Inflammatory macrophage treated with lipopolysaccharide for 4 hours (primary cell): ENCODE measurements at regions not wholly inside any gene's neighbourhood (a gene's known extent, or its start where the extent isn't known, plus 50 kb on each side); places are given as distances from the start of the nearest gene placed in this dataset.
"Not testable (repeated sequence)": the region's sequence is repeated elsewhere in the genome, so short reads cannot be mapped to it uniquely, and the experiment has no call there.

Source experiments
- DNase-seq: peaks from one replicate; pipeline ENCODE4 v3.0.0-alpha.2; 2020

DNA sequence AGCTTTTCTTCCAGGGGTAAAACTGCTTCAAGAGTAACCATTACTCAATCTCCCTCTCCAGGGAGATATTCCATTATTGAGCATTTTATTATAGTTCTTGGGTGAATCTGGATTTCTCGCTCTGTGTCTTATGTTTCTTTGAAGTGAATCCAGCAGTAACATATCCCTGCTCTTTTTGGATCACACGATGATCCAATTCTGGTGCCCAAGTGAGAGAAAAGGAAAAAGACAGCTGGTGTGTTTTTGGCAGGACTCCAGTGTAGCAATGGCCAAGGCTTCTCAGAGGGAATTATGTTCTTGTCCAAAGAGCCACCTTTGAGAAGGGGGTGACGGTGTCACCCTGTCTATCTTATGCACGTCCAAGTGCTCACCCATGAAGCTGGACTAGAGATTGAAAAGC, 140.3 kb upstream of the ERRFI1 start:
- no peak for DNase-seq

DNA sequence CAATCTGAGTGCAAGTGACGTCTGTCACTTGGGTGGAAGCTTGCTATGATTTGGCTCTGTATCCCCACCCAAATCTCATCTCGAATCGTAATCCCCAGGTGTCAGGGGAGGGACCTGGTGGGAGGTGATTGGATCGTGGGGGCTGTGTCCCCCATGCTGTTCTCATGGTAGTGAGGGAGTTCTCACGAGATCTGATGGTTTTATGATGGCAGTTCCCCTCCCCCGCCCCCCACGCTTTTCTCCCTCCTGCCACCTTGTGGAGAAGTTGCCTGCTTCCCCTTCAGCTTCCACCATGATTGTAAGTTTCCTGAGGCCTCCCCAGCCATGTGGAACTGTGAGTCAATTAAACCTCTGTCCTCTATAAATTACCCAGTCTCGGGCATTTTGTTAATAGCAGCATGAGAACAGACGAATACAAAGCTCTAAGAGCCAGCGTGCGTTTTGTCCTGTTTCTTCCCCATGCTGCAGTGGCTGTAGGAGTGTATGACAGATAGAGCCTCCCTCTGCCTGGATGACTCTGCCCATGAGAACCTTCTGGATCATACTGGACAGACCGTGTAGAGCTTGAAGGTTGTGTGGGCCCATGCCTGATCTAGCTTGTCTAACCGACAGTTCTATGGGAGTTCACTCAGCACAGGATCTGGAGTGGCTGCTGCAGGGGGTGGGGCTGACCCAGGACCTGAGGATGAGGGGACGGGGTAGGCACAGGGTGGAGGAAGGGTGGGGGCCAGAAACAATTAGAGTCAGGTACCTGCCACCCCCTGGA, 139.7 kb upstream of the ERRFI1 start:
- peak; percentile 6 for DNase-seq

DNA sequence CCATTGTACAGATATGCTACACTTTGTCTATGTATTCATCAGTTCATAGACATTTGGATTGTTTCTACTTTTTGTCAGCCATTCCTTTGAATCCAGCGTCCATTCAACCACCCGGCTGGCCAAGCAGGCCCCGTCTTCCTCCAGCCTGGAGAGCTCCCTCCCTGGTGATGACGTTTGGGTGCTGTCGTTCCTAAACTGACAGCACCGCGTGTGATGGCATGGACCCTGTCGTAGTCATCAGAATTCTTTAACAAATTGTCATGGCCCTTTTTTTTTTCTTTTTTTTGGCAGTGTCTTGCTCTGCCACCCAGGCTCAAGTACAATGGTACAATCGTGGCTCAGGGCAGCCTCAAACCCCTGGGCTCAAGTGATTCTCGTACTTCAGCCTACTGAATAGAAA, 138.6 kb upstream of the ERRFI1 start:
- DNase-seq, result no peak

DNA sequence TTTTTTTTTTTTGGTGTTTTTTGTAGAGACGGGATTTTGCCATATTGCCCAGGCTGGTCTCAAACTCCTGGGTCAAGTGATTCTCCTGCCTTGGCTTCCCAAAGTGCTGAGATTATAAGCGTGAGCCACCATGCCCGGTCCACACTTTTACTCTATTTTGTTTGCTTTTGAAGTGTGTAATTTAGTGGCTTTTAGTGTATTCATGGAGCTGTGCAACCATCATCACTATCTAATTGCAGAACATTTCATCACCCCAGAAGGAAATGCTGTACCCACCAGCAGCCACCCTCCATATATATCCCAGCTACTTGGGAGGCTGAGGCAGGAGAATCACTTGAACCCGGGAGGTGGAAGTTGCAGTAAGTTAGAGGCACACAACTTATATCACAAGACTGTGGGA, 136.9 kb upstream of the ERRFI1 start:
- no peak for DNase-seq

DNA sequence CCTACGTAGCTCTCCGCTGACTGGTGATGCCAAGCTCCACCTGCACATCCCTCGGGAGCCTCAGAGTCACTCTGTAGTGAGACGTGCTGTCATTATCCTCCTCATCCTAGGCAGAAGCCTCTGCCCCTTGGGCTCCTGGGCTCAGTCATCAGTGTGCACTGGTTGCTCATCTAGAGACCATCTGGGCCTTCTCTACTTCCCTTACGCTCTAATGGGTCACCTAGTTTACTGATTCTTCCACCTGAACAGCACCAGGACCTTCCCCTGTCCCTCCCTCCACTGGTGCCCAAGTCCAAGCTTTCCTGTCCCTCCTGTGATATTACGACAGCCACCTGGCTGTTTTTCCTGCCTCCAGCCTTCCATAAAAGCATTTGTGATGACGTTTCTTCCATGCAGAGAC, 136.1 kb upstream of the ERRFI1 start:
- DNase-seq, result no peak

DNA sequence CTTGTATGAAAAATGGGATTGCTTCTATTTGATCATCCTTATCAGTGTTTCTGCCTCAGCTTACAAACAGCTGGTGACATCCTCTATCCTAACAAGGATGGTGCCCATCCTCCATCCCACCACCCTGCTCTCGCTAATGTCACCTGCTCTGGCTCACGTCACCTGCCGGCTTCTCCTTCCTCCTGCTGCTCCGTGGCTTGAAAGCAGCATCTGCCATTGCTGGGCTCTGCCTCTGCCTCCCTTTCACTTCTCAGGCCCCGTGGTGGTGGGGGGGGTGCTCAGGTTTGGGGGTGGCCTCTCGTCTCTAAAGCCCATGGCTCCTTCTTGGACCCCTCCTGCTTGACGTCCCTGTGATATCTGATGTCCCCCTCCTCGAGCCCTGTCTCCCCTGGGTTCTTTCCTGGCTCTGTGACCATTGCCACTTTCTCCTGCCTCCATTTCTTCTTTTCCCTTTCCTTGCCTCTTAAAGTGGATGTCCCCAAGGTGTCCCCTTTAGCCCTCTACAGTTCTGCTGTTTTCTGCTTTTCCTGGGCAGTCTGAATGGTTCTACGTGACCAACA, 135.5 kb upstream of the ERRFI1 start:
- no peak for DNase-seq

DNA sequence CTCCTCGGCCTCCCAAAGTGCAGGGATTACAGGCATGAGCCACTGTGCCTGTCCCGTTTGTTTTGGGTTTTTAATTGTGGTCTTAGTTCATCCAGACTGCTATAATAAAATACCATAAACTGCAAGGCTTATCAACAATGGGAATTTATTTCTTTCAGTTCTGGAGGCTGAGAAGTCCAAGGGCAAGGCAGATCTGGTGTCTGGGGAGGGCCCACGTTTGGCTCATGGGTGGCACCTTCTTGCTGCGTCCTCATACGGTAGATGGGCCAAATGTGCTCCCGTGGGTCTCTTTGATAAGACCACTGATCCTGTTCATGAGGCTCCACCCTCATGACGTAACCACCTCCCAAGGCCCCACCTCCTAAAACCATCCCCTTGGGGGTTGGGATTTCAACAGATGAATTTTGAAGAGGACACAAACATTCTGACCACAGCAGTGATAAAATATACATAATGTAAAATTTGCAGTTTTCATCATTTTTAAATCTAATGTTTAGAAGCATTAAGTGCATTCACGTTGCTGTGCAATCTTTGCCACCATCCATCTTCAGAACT, 133.4 kb upstream of the ERRFI1 start:
- no peak for DNase-seq

DNA sequence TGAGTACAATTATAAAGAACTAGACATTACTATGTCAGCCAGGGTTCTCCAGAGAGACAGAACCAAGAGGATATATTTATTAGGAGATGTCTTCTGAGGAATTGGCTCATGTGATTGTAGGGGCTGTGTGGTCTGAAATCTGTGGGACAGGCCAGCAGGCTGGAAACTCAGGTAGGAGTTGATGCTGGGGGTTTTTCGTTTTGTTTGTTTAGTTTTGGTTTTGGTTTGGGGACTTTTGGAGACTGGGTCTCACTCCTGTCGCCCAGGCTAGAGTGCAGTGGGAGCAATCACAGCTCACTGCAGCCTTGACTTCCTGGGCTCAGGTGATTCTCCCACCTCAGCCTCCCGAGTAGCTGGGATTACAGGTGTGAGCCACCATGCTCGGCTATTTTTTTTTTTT, 132.9 kb upstream of the ERRFI1 start:
- no peak for DNase-seq

DNA sequence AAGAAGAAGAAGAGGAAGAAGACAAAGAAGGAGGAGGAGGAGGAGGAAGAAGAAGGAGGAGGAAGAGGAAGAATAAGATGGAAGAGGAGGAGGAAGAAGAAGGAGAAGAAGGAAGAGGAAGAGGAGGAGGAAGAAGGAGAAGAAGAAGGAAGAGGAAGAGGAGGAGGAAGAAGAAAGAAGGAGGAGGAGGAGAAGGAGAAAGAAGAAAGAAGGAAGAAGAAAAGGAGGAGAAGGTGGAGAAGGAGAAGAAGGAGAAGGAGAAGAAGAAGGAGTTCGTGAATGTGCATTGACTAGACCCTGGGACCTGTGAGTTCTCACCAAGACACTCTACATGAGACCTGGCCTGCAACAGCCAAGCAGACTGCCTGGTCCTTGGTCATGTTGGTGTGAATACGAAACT, 131.7 kb upstream of the ERRFI1 start:
- no peak for DNase-seq

DNA sequence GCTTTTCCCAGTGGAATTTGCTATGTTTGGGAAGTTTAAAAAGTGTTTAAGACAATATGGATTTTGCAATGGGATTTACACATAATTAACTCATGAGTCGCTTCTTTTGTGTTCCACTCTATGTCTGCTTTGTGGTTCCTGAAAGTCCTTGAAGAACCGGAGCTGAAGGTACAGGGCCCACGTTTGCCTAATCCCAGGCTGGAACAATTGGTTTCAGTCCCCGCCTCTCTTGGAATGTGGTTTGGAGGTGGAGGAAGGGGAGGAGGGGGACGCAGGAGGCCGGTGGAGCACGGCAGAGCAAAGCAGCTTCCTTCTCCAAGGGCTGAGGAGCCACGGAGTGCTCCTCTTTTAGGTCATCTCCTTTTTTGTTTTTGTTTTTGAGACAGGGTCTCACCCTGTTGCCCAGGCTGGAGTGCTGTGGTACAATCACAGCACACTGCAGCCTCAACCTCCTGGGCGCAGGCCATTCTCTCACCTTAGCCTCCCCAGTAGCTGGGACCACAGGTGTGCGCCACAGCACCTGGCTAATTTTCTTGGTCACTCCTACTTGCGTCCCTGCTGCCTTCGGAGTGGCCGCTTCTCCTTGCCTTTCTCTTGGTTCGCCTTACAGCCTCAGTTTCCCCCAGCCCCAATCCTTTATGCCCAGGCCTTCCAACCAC, 129.5 kb upstream of the ERRFI1 start:
- DNase-seq, result peak; percentile 41

DNA sequence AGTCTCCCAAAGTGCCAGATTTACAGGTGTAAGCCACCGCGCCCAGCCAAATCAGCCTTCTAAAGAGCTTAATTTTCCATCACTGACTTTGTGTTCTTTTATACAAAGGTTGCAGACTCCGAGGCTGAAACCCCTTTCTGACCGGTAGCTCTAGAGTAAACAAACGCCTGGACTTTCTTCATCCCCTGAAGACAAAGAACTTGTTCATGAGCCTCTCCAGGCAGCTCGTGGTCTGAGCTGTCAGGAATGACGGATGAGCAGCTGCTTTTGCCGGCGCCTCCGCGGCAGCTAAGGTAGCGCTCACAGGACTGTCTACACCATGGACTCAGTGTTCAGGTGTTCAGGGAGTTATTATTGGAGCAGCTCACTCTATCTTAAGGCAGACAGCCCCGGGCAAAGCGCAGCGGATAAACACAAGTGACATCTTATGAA, 128.5 kb upstream of the ERRFI1 start:
- DNase-seq, result no peak

DNA sequence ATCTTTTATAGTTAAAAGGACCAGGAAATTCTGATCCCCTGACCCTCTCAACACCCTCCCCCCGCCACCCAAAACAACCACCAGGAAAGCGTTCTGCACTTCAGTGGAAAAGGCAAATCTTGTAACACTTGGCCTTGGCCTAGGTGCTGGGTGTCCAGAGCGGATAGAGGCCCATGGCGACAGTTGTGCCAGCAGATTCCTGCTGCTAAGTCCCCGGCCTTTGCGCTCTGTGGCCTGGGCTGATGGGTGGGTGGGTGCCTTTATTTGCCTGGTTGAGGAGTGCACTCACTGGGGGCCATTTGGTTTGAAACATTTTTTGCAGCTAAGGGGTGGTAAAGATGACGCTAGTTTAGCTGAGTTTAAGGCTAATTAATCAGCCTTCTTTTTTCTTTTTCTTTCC, 127.9 kb upstream of the ERRFI1 start:
- no peak for DNase-seq

DNA sequence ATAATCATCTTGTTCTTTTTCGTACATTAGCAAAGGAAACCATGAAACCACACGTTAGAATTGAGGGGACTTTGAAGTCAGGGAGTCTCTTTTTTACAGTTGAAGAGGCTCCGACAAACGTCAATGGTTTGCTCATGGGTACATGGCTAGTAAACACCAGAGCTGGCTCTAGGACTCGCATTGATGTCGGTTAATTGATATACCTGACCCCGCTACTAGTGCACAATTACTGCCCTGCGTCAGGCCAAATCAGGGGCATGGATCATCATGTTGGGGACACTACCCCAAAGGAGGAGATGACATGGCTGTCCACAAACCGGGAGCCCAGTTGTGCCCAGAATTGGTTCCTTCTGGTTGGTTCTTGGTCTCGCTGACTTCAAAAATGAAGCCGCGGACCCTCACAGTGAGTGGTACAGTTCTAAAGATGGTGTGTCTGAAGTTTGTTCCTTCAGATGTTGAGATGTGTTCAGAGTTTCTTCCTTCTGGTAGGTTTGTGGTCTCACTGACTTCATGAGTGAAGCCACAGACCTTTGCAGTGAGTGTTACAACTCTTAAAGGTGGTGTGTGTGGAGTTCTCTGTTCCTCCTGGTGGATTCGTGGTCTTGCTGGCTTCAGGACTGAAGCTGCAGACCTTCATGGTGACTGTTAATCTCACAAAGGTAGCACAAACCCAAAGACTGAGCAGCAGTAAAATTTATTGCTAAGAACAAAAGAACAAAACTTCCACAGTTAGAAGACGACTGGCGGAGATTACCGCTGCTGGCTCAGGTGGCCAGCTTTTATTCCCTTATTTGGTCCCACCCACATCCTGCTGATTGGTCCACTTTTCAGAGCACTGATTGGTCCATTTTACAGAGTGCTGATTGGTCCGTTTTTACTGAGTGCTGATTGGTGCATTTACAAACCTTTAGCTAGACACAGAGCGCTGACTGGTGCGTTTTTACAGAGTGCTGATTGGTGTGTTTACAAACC, 126.9 kb upstream of the ERRFI1 start:
- DNase-seq, result no peak

DNA sequence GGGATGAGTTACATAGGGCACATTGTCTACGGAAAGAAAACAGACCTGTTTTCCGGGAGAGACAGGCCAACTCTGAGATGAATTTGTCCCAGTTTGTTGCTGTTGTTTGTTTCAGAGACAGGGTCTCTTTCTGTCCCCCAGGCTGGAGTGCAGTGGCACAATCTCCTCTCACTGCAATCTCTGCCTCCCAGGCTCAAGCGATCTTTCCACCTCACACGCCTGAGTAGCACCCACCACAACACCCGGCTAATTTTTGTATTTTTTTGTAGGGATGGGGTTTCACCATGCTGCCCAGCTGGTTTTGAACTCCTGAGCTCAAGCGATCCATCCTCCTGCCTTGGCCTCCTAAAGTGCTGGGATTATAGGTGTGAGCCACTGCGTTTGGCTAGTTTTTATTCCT, 125.5 kb upstream of the ERRFI1 start:
- no peak for DNase-seq

DNA sequence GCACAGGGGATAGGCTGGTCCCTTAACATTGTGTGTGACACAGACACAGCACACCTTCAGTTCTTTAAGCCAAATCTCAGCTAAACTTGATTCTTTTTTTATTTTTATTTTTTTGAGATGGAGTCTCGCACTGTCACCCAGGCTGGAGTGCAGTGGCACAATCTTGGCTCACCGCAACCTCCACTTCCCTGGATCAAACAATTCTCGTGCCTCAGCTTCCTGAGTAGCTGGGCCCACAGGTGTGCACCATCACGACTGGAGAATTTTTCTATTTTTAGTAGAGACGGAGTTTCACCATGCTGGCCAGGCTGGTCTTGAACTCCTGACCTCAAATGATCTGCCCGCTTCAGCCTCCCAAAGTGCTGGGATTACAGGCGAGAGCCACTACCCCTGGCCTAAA, 123.6 kb upstream of the ERRFI1 start:
- not testable (repeated sequence) for DNase-seq

DNA sequence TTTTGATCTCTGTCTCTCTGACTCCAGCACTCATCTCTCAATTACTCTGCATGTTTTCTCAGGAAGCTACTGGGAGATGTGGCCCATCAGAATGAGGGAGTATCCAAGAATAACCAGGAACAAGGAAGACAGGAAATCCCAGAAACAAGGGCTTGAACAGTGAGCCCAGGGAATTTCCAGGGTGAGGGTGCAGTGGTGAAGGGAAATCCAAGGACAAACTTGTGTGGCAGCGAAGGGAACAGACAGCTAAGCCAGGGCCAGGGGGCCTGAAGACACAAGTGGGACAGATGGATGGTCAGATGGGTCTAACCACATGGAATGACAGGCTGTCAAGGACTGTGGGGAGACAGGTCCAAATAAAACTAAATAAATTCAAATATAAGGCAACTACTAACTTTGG, 121.8 kb upstream of the ERRFI1 start:
- DNase-seq, result no peak

DNA sequence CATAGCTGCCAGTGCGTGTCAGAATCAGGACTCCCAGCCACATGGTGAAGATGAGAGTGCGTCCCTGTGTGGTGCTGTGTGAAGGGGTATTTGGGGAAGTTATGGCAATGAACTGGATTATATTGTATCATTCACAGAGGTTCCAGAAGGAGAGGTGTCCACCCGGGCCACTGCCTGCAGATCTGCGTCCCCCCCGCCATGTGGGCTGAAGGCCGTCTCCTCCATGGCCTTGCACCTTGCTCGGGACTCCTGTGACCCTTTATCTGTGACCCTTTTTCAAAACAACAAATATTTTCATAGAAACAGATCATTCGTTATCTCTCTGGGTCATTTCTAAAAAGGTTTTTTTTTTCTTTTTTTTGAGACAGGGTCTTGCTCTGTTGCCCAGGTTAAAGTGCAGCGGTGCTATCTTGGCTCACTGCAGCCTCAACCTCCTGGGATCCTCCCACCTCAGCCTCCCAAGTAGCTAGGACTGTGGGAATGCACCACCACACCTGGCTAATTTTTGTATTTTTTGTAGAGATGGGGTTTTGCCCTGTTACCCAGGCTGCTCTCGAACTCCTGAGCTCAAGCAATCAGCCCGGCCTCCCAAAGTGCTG, 120.2 kb upstream of the ERRFI1 start:
- no peak for DNase-seq

DNA sequence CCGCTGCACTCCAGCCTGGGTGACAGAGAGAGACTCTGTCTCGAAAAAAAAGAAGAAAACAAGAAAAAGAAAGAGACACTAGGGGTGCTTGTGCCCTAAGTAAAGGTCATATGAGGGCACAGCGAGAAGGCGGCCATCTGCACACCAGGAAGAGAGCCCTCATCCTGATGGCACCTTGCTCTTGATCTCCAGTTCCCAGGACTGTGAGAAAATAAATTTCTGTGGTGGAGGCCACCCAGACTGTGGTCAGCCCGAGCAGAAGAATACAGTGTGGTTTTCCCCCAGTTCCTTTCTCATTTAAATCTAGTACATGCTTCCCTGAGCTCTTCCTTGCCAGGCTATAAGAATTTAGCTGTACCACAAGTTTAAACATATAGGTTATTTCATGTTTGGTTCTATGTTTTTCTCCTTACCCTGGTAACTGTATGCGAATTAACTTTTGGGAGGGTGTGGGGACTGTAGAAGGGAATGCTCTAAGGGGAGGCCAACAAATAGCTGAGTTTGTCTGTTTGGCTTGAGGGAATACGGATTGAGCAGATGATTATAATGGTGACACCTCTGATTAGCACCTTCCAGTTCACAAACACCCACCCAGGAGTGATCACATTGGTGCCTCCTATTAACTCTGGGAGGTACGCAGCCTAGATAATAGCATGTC, 119.6 kb upstream of the ERRFI1 start:
- DNase-seq, result no peak

DNA sequence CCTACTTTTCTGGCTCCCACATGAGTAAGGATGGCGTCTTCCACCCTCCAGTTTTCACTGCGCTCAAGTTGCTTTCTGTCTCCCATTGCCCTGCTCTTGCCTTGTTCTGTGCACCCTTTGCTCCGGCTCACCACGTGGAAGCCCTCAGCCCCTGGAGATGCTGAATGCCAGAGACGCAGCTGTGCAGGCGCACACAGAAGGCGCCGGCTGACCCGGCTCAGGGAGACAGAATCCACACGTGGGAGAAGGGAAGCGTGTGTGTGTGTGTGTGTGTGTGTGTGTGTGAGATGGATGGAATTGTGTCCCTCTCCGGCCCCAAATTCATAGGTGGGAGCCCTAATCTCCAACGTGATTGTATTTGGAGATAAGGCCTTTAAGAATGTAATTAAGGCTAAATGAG, 118.2 kb upstream of the ERRFI1 start:
- no peak for DNase-seq

DNA sequence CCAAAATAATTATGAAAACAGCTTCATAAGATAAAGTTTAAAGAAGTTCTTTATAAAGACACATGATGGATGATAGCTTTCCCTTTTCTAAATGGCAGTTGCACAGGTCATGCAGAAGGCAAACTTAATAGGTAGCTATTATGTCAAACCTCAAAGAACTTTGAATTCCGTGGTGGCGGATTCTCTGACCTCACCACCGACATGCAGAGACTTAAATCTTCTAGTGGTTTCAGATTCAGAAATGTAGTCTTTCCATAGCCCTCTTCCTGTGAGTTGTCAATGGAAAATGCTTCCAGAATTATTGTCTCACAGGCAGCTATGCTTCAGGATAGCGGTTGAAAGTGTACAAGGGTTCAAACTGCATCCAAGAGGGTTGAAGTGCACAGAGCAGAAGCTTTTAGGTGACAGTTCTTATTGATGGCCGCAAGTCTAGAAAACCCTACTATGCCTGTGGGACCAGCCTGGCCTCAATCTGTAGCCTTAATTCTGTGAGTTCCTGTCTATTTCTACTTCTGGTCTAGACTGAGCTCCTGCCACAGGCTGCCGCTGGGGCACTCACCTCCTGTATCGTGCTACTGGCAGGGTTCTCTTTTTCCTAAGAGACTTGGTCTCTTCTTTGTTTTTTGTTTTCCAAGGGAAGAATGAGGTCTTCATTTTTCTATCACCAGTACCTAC, 117.0 kb upstream of the ERRFI1 start:
- no peak for DNase-seq

DNA sequence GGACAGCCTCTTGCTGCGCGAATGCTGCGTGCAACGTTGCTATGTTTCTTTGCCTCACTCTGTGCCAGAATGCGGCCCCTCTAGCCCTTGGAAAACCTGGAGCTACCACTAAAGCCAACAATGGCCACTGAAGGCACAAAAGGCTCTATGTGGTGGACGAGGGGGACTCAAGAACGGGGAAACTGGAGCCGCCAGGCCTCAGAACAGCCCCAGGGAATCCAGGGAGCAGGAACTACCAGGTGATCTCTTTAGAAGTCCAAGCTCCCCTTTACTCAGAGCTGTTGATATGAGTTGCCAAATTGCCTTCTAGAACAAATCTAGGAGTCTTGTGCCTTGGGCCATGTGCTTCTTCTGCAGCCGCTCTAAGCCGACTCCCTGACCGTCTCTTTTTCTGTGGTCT, 113.8 kb upstream of the ERRFI1 start:
- no peak for DNase-seq
